IPS DF 4.7 (cell line): ENCODE measurements at regions not wholly inside any gene's neighbourhood (a gene's known extent, or its start where the extent isn't known, plus 50 kb on each side); places are given as distances from the start of the nearest gene placed in this dataset.
"Not testable (repeated sequence)": the region's sequence is repeated elsewhere in the genome, so short reads cannot be mapped to it uniquely, and the experiment has no call there.

Source experiments
- DNase-seq: peaks from one replicate; pipeline ENCODE4 v3.0.0-alpha.2; 2013; ENCODE audit warnings: low spot score; ENCODE audit errors: extremely low read depth

DNA sequence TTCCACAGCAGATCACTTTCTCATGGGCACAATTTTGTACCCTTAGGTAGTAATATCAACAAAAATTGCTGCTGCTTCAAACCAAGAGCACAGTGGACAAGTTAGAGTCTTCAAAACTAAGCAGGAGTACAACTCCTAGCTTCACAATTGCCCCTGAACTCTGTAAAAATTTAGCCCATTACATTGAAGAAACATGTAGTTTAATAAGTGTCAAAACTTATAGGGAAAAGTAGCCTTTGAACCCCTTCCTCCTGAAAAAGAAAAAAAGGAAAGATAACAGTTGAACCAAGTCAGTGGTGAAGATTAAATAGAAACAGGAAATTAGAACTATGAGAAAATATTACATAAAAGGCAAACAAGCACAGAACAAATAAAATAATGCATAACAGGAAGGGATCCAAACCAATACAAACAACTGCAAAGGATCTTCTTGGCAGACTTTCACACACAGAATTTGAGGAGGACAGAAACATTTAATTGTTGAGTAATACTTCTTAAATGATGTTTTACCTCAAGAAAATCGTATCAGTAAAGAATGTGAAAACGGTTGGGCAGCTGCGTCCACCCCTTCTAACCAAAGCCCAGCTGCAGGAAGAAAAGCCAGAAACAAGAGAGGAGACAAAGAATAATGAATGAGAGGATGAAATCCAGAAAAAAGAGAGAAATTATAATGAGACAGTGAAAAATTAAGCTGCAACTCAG is 636.0 kb downstream of the NR2F1-AS1 start:
- no peak for DNase-seq

DNA sequence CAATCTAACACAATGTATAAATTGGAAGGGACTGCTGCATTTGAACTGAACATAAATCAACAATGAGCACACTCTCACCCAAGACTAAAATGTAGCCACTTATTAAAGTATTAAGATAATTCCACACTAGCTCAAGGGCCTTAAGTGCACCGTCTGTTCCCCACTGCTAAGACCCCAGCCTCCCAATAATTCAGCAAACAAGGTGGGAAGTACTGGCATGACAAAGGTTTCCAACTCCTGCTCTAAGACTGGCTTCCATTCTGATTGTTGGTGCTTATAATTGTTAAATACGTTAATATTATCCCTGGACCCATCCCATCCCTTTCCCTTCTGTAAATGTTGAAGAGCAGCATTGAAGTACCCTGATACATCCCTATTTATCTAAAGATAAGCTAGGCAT is 636.7 kb downstream of the NR2F1-AS1 start:
- DNase-seq, result no peak

DNA sequence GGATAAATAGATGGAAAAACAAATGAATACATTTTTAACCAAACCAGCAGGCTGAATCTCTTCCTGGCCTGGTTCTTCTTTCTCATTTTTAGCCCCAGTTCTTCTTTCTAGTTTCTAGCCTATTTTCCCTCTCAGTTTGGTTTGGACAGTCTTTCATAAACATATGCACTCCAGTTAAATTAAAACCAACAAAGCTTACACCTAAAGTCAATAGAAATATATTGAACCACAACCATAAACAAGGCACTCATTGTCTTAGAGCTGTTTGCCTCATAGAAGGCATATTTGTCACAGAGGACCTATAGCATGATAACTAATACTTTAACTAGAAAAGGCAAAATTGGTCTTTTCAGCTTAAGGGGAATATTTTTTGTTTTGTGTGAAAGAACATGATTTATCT is 638.3 kb downstream of the NR2F1-AS1 start:
- no peak for DNase-seq

DNA sequence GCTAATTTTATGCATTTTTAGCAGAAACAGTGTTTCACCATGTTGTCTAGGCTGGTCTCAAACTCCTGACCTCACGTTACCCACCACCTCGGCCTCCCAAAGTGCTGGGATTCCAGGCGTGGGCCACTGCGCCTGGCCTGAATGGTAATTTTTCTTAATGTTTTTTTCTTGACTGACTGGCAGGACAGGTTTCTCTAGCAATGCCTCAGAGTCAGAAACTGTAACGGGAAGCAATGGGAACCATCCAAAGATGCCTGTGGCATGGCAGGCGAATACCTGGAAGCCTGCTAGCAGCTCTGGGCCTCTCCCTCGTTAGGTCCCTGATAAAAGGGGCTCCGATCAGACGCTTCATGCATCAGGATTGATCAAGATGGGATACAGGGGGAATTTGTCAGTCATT is 639.2 kb downstream of the NR2F1-AS1 start:
- no peak for DNase-seq

DNA sequence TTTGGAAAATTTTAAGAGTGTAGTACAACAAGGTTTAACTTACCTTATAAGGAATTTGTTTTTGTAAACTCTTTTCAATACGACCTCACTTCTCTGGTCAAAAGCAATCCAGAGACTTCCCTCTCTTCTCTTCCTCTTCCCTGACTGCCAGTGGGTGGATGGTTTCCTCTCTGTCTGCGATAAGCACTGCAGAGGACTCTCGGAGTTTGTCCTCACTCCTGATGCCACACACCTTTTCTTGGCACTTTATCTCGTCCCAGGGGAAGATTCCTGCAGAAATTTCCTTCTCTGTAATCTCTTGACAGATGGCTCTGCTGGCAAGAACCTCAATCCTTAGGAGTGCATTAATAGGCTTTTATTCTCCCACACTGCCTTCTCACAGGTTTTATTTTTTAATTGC is 641.6 kb downstream of the NR2F1-AS1 start:
- DNase-seq, result no peak

DNA sequence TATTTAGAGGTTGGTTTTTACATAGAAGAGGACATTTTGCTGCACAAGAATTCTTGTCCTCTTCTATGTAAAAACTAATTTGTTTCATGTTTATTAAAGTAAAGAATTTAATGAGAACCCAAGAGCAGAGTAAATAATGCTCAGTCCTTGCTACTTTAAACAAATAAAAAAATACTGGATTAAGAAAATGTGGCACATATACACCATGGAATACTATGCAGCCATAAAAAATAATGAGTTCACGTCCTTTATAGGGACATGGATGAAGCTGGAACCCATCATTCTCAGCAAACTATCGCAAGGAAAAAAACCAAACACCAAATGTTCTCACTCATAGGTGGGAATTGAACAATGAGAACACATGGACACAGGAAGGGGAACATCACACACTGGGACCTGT is 643.6 kb downstream of the NR2F1-AS1 start:
- not testable (repeated sequence) for DNase-seq

DNA sequence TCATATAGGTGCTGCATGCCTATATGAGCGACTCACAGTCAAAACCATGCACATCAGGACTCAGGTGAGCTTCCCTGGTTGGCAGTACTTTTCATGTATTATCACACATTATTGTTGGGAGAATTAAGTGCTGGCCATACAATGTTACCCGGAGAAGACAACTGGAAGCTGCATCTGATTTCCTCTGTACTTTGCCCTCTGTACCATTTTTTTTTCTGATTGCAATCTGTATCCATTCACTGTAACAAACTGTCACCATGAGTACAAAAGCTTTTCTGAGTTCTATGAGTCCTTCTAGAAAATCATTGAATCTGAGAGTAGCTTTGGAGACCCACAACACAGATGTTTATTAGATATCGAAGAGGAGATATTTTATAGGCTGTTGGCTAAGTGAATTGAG is 651.0 kb downstream of the NR2F1-AS1 start:
- no peak for DNase-seq

DNA sequence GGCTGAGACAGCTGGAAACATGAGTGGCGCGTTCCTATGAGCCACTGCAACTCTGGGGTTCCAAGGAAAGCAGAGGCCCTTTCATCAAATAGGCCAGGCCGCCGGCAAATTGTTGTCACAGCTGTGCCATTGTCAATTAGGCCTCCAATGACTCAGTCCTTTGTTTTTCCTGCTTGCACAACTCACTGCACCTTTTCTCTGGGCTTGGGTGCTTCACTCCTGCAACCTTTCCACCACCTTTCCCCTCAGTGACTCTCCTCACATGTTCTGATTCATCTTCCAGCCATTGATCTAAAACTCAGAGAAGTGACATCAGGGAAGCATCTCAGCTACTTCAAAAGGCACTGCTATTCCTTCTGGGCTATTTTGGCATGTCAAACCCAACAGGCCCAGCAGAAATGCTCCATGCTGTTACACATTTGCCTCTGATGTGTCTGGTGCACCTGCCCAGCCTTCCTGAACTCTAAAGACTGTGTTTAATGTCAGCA is 653.7 kb downstream of the NR2F1-AS1 start:
- DNase-seq, result no peak

DNA sequence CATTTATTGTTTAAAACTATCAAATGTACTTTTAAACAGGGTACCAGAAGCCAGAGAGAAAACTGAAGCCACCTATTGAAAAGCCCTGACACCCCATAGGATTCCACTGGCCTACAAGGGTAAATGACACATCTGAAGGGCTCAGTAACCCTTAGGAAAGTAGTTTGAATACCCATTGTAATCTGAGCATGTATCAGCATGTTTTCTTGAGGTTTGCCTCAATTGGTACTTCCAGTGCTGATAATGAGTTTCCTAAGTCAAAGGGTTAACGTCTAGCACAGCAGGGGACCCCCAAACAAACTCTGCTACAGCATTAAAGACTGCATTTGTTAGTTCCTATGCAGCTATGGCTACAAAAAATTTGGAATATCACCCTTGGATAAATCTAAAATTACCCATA is 657.1 kb downstream of the NR2F1-AS1 start:
- DNase-seq, result no peak

DNA sequence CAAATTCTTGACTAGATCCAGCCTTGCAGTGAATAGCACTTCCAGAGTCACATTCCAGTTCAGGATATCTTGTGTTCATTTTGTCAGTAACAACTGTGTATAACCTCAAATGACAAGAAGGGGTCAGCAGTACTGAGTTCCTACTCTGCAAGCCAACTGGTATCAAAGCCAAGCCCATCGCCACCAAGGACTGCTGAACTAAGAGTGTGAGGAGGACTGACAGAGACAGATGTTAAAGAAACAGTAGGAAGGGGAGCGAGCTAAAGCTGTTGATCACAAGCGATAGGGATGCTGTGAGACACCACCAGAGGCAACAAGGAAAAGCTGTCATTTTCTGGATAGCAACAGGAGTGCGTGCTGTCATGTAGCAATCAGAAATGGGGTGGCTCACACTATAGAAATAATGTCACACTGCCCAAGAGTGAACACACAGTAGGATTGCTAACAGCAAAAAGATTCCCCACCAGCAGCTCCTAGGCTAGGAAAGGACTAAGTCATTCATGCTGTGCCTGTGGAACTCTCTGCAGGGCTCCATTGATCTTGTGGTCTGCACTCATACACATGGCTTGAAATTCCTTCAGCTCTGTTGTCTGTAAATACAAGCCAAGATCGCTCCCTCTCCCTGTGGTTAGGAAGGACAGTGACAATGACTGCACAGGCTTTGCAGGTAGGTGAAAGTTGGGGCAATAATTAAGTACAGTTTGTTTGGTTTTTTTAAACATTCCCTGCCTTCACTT is 658.6 kb downstream of the NR2F1-AS1 start:
- no peak for DNase-seq

DNA sequence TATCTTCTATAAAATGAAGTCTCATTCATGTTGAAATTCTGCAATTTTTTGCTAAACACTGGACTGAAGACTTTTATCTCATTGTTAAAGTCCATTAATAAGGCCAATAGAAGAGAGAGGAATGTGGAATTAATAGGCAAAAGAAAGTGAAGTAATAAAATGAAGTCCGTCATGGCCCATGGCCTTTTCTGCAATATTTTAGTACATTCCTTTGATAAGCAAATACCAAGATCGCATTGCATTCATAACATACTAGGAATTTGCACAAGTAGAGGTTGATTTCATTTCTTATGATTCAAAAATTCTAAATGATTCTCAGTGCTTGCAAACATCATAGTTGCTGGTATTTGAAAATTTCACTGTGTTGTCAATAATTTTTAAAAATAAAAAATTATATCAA is 664.0 kb downstream of the NR2F1-AS1 start:
- no peak for DNase-seq

DNA sequence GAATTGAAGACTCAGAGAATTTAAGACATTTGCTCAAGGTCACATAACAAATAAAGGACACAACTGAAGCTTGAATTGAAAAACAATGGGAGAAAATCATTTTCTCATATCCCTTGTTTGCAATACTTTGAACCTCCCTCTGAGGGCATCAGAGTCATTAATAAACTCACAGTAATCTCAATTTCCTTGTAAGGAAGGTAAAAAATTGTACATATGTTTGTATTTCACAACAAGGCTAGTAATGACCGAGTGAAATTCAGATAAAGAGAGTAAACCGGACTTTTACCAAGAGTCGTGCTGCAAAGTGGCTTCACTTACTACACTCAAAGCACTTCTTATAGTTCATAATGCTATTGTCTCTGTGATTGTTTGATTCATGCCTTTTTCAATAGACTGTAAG is 665.0 kb downstream of the NR2F1-AS1 start:
- no peak for DNase-seq

DNA sequence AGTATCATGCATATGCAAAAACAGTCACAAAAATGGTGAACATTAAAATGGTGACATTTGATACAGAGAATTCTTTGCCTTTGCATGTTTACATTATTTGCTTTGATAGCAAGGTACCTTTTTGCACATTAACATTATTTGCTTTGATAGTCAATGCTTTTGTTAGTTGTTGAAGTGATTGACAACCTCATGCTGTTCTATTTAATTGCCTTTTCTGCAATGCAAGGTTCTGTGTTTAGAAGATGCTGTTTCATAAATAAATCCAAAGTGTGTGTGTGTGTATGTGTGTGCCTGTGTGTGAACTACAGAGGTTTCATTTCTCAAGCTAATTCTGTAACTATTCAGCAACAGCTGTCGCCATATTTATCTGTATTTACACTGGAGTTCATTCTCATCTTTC is 668.7 kb downstream of the NR2F1-AS1 start:
- no peak for DNase-seq

DNA sequence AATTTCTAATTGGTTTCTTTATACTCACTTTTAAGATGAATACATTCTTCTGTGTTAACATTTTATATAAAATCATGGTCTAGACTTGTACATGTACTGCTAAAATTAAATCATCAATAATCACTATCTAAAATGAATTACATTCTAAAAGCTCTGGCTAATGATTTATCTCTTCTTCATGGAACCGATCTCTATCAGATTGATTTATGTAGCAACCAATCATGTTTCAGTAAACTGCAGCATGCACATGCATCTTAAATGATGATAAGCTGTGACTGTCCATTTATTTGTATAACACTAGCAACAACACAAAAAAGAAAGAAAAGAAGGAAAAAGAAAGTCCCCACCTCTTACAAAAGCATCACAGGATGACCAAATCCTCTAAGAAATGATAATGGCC is 669.2 kb downstream of the NR2F1-AS1 start:
- DNase-seq, result no peak

DNA sequence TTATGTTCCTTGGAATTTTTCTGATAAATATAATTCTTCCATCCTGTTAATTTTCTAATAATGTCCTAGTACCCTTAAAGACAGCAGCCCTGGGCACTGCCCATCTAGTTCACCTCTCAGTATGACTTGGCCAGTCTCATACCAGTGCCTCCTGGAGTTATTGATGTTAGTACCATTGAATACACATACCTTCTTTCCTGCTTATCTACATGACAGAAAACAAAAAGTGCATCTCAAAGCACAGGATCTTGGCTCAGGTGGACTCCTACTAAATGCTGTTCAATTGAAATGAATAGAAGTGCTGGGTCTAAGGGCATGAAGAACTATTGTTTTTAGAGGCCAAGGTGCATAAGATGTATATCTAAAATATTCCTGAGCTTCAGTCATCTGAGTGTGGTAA is 669.7 kb downstream of the NR2F1-AS1 start:
- DNase-seq, result no peak

DNA sequence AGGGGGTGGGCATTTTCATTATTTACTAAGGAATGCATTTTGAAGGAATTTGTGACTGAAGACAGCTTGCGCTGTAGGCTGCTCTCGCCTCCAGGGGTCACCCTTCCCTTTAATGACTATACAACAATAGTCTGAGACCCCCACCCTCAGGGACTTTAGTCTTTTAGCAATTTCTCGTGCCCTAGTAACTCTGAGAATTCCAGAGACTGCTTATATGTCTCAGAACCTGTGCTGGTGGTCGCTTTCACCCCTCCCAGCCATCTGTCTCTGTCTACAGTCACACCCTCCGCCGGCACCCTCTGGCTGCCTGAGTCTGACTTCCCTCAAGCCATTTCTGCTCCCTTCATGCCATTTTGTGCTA is 671.4 kb downstream of the NR2F1-AS1 start:
- DNase-seq, result no peak

DNA sequence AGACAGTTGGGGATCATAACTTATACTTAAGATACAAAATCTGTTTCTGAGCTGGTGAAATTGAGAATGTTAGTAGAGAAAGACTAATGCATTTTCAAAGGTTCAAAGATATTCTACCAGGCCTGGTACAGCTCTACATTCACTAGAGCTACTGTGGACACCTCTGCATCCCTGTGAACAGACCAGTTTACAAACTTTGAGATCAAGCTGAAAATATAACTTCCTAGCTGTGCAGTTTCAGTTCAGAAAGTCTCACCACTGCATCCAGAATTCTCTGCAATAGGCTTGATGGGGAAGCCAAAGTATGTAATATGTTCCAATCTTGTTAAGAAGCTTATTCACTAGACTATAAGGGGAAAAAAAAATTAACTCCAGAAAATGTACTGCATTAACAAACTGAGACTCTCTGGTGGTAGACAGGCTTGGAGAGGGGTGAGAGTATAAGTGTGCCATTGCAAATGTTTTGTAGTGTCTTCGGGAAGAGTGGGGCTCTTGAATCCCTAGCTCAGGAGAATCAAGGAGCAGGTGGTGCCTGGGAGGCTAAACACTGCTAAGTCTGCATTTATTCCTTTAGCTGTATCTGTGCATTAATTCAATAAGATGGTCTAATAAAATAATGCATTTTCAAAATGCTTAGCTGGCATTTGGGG is 671.9 kb downstream of the NR2F1-AS1 start:
- DNase-seq, result no peak

DNA sequence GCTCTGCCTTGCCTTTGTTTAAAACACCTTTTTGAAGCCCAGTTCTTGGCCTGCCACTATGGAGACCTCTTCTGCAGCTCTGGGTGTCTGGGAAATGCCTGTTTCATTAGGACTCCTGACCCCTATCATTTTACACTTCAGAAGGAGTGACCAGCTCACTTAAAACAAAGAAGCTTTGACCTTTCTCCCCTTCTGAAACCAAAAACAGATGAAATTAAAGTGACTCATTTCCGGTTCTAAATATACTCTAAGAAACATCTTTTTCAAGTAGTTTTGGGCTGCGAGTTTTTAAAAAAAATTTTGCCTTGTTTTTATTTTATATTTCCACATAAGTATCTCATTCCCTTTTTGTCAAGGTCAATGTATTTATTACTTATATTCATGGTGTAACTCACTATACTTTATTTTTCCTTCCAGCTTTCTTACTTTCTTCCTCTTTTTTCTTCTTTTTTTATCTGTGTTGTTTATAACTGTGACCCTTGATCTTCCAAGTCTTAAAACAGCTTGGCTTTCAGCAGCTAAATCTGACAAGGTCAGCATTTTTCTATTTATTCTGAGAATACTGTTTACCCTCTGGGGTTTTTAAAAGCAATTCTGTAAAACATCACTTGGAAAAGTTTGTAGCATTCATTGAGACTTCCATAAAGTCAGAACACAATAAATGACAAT is 672.9 kb downstream of the NR2F1-AS1 start:
- DNase-seq, result no peak

DNA sequence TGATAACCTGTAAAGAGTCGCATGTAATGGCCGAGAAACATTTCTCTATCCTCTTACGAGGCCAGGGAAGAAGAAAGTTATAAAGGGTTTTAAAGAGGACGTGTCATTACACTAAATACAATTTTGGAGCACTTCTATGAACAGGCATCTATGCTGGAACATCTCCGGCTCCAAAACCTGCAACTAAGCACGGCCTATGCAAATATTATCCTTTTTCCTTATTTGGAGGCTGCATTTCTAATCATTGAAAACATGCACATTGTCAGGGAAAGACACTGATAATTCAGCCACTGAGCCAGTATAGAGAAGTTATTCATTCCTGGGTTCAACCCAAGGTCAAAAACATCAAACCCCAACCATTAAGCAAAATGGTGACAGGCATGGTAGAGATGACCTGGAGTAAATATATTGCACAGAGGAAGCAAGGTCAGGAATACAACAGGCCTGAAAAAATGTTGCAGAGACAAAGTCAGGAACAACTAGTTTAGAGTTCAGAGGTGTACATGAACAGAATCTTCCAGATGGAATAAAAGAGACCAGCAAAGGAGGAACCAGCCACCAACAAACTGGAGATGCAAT is 674.1 kb downstream of the NR2F1-AS1 start:
- DNase-seq, result no peak

DNA sequence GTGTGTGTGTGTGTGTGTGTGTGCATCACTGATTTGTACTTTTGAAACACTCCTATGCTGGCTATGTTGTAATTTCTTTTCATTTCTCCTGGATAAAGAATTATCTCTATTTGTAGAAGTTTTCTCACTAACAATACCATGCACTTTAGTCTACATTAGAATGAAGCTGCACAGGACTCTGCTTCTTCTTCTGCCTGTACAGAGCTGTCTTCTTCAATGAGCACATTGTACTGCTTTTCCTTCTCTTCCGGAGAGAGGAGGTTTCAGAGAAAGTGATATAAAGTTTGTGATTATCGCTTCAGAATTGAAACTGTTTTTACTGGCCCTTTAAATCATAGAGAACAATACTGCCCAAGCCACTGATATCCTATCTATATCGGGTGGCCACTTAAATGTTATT is 677.0 kb downstream of the NR2F1-AS1 start:
- no peak for DNase-seq

DNA sequence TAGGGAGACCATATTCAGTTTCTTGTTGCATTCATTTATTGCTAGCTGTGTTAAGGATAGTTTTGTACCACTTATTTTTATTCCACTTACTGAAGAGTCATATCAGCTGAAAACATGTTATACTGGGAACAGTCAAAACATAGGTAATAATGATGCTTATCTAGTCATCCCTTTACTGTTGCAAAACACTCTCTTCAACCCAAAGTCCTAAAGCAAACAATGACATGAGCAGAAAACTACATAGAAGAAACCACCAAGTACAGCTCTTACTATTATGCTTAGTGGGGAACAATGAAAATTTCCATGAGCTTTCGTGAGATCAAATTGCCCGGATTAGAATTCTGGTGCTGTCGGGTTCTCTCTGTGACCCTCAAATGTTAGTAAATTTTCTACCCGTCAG is 681.4 kb downstream of the NR2F1-AS1 start:
- no peak for DNase-seq

DNA sequence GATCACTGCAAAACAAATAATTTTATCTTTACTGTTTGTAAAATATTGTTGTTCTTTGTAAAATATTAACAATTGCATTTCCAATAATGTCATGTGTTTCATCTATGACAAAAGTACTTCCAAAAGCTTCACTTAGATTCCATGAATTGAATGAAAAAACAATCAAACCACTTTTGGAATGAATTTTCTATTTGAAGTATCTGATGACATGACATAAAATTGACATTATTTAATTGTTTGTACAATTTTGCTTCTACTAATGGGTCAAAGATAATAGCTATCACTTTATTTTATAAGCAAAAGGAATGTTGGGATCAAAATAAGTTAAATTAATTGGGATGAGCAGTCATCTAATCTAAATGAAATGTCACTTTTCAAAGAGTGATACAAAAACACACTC is 684.3 kb downstream of the NR2F1-AS1 start:
- no peak for DNase-seq
